CD14-positive monocyte (primary cell): ENCODE measurements at regions not wholly inside any gene's neighbourhood (a gene's known extent, or its start where the extent isn't known, plus 50 kb on each side); places are given as distances from the start of the nearest gene placed in this dataset.

ENCODE experiments used
- DNase-seq, 3 donors: peaks; one replicate each; pipeline ENCODE4 v3.0.0-alpha.2; 2011 to 2022
- H2AFZ ChIP-seq: 2 replicates; pipeline ENCODE4 v1.6.0; 2012; ENCODE audit warnings: mild to moderate bottlenecking, low read depth, low read length, inconsistent platforms; ENCODE audit not compliant: insufficient read depth, poor library complexity, severe bottlenecking
- H3K27ac ChIP-seq, 2 donors: 1 replicate in 1 of 2; 2 replicates in 1 of 2; pipeline ENCODE4 v1.5.1; 2012 to 2013; ENCODE audit warnings: low read length in 2 of 2, control low read depth in 1 of 2, inconsistent platforms in 1 of 2, low read depth in 1 of 2, mild to moderate bottlenecking in 1 of 2
- H3K27me3 ChIP-seq, 2 donors: one replicate each; pipeline versions ENCODE4 v1.6.0 to v1.6.1; 2011 to 2013; ENCODE audit warnings: low read length in 2 of 2; ENCODE audit not compliant: control insufficient read depth in 2 of 2, insufficient read depth in 2 of 2
- H3K36me3 ChIP-seq, 2 donors: replicated peaks in 1 of 2; 1 replicate in 1 of 2; 2 replicates in 1 of 2; pipeline versions ENCODE4 v1.5.1 to v1.6.1; 2012 to 2013; ENCODE audit warnings: low read length in 2 of 2, control low read depth in 1 of 2, inconsistent platforms in 1 of 2, mild to moderate bottlenecking in 1 of 2; ENCODE audit not compliant: insufficient read depth in 2 of 2, control insufficient read depth in 1 of 2
- H3K4me1 ChIP-seq, 2 donors: 1 replicate in 1 of 2; 2 replicates in 1 of 2; pipeline versions ENCODE4 v1.5.1 to v1.6.1; 2012 to 2013; ENCODE audit warnings: low read length in 2 of 2, control low read depth in 1 of 2, inconsistent platforms in 1 of 2, mild to moderate bottlenecking in 1 of 2, moderate library complexity in 1 of 2; ENCODE audit not compliant: insufficient read depth in 2 of 2, control insufficient read depth in 1 of 2
- H3K4me2 ChIP-seq: replicated peaks from 2 replicates; pipeline ENCODE3; 2012; ENCODE audit warnings: low read length, moderate library complexity, mild to moderate bottlenecking; ENCODE audit not compliant: poor library complexity, severe bottlenecking; ENCODE audit errors: extremely low read depth
- H3K4me3 ChIP-seq, 3 experiments: fragments of 200-600 bp in 1 of 3; sonication (generic) in 1 of 3; replicated peaks in 1 of 3; 1 replicate in 2 of 3; 2 replicates in 1 of 3; pipeline ENCODE4 v1.5.1; 2011 to 2013; ENCODE audit warnings: low read length in 3 of 3, mild to moderate bottlenecking in 3 of 3, control low read depth in 2 of 3, low read depth in 2 of 3, inconsistent platforms in 1 of 3, moderate library complexity in 1 of 3
- H3K79me2 ChIP-seq: 2 replicates; pipeline ENCODE4 v1.6.0; 2012; ENCODE audit warnings: mild to moderate bottlenecking, control low read depth, inconsistent platforms, low read length, moderate library complexity; ENCODE audit not compliant: insufficient read depth
- H3K9ac ChIP-seq: 2 replicates; pipeline ENCODE4 v1.6.0; 2017; ENCODE audit warnings: low read length, mild to moderate bottlenecking; ENCODE audit not compliant: insufficient read depth, poor library complexity, severe bottlenecking
- H3K9me3 ChIP-seq, 2 donors: replicated peaks in 1 of 2; 1 replicate in 1 of 2; 2 replicates in 1 of 2; pipeline versions ENCODE4 v1.5.1 to v1.6.1; 2012 to 2013; ENCODE audit warnings: low read length in 2 of 2, control low read depth in 1 of 2; ENCODE audit not compliant: control insufficient read depth in 1 of 2, insufficient read depth in 1 of 2
- H4K20me1 ChIP-seq: 2 replicates; pipeline ENCODE4 v1.6.0; 2012; ENCODE audit warnings: mild to moderate bottlenecking, low read length, control low read depth, moderate library complexity; ENCODE audit not compliant: insufficient read depth
- H3K27ac Mint-ChIP-seq, 7 donors: one replicate each; pipeline ENCODE4 v1.8.0; 2020; ENCODE audit warnings: mild to moderate bottlenecking in 7 of 7, mixed read lengths in 7 of 7, moderate library complexity in 6 of 7, inconsistent platforms in 2 of 7
- H3K27me3 Mint-ChIP-seq, 3 donors: one replicate each; pipeline ENCODE4 v1.8.0; 2021 to 2022; ENCODE audit warnings: low read depth in 3 of 3, mild to moderate bottlenecking in 3 of 3, mixed read lengths in 3 of 3, moderate library complexity in 3 of 3, inconsistent platforms in 1 of 3
- H3K36me3 Mint-ChIP-seq, 2 donors: one replicate each; pipeline ENCODE4 v1.8.0; 2020; ENCODE audit warnings: mixed read lengths in 2 of 2, inconsistent platforms in 1 of 2, mild to moderate bottlenecking in 1 of 2
- H3K4me1 Mint-ChIP-seq: one replicate; pipeline ENCODE4 v1.8.0; 2020; ENCODE audit warnings: mild to moderate bottlenecking, mixed read lengths
- H3K4me3 Mint-ChIP-seq, 2 donors: one replicate each; pipeline ENCODE4 v1.8.0; 2020; ENCODE audit warnings: mild to moderate bottlenecking in 2 of 2, mixed read lengths in 2 of 2, moderate library complexity in 1 of 2
- H3K9me3 Mint-ChIP-seq, 7 donors: one replicate each; pipeline ENCODE4 v1.8.0; 2020 to 2022; ENCODE audit warnings: mixed read lengths in 7 of 7, mild to moderate bottlenecking in 6 of 7, moderate library complexity in 6 of 7, inconsistent platforms in 2 of 7
- CTCF ChIP-seq: fragments of 200-600 bp; IDR thresholded peaks from one replicate; pipeline ENCODE4 v1.8.0; 2022; ENCODE audit warnings: antibody characterized with exemption, mild to moderate bottlenecking
- WGBS: methylation state at CpG from one replicate; pipeline ENCODE4 v1.1.5; 2013; ENCODE audit warnings: missing lambda C conversion rate; ENCODE audit not compliant: insufficient coverage; 5-methylcytosine and 5-hydroxymethylcytosine counted together
- intact Hi-C, 2 donors: fragments of 100-400 bp; cut with micrococcal nuclease; formaldehyde crosslinking; loops; one replicate each; pipeline versions ENCODE4 v1.15.0 to v1.15.1; 2023

GRCh38 chr5:91223886-91224285, 159.2 kb downstream of the ARRDC3 start:
- H3K9me3 ChIP-seq = no peaks in the 10 kb centered on the region

DNA sequence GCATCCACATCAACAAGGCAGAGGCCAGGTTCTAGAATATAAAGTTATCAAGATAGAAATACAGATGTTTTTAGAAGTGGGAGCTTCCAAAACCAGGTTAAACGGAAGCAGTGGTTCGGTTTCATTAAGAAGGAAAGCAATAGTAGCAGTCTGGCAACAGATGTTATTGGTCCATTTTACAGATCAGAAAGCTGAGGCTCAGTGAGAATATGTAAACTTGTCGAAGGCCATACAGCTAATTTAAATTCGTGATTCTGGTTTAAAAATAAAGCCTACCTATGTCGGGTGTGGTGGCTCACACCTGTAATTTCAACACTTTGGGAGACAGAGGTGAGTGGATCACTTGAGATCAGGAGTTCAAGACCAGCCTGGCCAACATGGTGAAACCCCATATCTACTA, 160.6 kb downstream of the ARRDC3 start:
- intact Hi-C loops = no loop called here
- Mint-ChIP-seq H3K4me1 (peaks cover 23% of the 10 kb centered on the region), H3K4me3 (no peak overlapping the region), H3K27ac (no peak overlapping the region), H3K9me3 (peaks cover 0 to 2% (median 0%) of the 10 kb centered on the region in 7 donors), H3K36me3 (no peaks in the 10 kb centered on the region), H3K27me3 (no peaks in the 10 kb centered on the region)
- no peak overlapping the region for H2AFZ ChIP-seq
- no peaks in the 10 kb centered on the region for H3K36me3 ChIP-seq
- H3K79me2 ChIP-seq = no peaks in the 10 kb centered on the region
- peaks cover 19 to 24% of the 10 kb centered on the region in 2 donors for H3K4me1 ChIP-seq
- H4K20me1 ChIP-seq = no peaks in the 10 kb centered on the region
- no peak overlapping the region for H3K27ac ChIP-seq
- no peak overlapping the region for H3K9ac ChIP-seq
- no peaks in the 10 kb centered on the region for H3K9me3 ChIP-seq
- no peak for DNase-seq
- no peaks in the 10 kb centered on the region for H3K27me3 ChIP-seq
- WGBS = 100% methylated on average over 3 of the region's 5 CpGs
- H3K4me2 ChIP-seq = no peak overlapping the region
- no peak overlapping the region for H3K4me3 ChIP-seq
- TF ChIP-seq CTCF = no peak

More at GRCh38 chr5:91223886-91224285, 159.2 kb downstream of the ARRDC3 start:
- no peak overlapping the region for H3K4me3 ChIP-seq
- Mint-ChIP-seq H3K4me1 (peaks cover 27% of the 10 kb centered on the region), H3K36me3 (no peaks in the 10 kb centered on the region), H3K4me3 (no peak overlapping the region), H3K27me3 (no peaks in the 10 kb centered on the region), H3K9me3 (peaks cover 0 to 2% (median 0%) of the 10 kb centered on the region in 7 donors), H3K27ac (no peak overlapping the region)
- H3K27ac ChIP-seq = no peak overlapping the region
- TF ChIP-seq CTCF = no peak
- H3K36me3 ChIP-seq = no peaks in the 10 kb centered on the region
- no peak for DNase-seq
- no peak overlapping the region for H2AFZ ChIP-seq
- WGBS = no CpG with 5 or more reads among the region's 1 CpG
- H3K4me1 ChIP-seq = peaks cover 19 to 29% of the 10 kb centered on the region in 2 donors
- H3K9ac ChIP-seq = no peak overlapping the region
- no peaks in the 10 kb centered on the region for H3K27me3 ChIP-seq
- no peak overlapping the region for H3K4me2 ChIP-seq
- H3K79me2 ChIP-seq = no peaks in the 10 kb centered on the region
- intact Hi-C loops = no loop called here
- no peaks in the 10 kb centered on the region for H4K20me1 ChIP-seq
